Smooth muscle cell (in vitro differentiated cells): ENCODE measurements at regions not wholly inside any gene's neighbourhood (a gene's known extent, or its start where the extent isn't known, plus 50 kb on each side); places are given as distances from the start of the nearest gene placed in this dataset.

Source experiments
- DNase-seq: peaks from one replicate; lab custom pipeline; 2025; ENCODE audit not compliant: unreplicated experiment; lab: John Stamatoyannopoulos, UW
- H2AFZ ChIP-seq: fragments of 200-600 bp; sonication (generic); 2 replicates; pipeline ENCODE4 v1.6.0; 2016; ENCODE audit warnings: antibody characterized with exemption, low read depth, mild to moderate bottlenecking
- H3F3A ChIP-seq: fragments of 200-600 bp; sonication (generic); 2 replicates; pipeline ENCODE4 v1.6.0; 2017; ENCODE audit warnings: antibody characterized with exemption, low read depth
- H3K27ac ChIP-seq: fragments of 200-600 bp; sonication (generic); 2 replicates; pipeline ENCODE4 v1.5.1; 2016; ENCODE audit warnings: low read depth, mild to moderate bottlenecking
- H3K27me3 ChIP-seq: fragments of 200-600 bp; sonication (generic); 2 replicates; pipeline ENCODE4 v1.6.1; 2016; ENCODE audit warnings: low read depth, mild to moderate bottlenecking
- H3K36me3 ChIP-seq: fragments of 200-600 bp; sonication (generic); 2 replicates; pipeline ENCODE4 v1.5.1; 2016; ENCODE audit warnings: low read depth
- H3K4me1 ChIP-seq: fragments of 200-600 bp; sonication (generic); 2 replicates; pipeline ENCODE4 v1.5.1; 2016; ENCODE audit warnings: low read depth
- H3K4me2 ChIP-seq: fragments of 200-600 bp; sonication (generic); 2 replicates; pipeline ENCODE4 v1.6.0; 2016; ENCODE audit warnings: mild to moderate bottlenecking
- H3K4me3 ChIP-seq: fragments of 200-600 bp; sonication (generic); 2 replicates; pipeline ENCODE4 v1.5.1; 2016; ENCODE audit warnings: mild to moderate bottlenecking
- H3K79me2 ChIP-seq: fragments of 200-600 bp; sonication (generic); 2 replicates; pipeline ENCODE4 v1.6.0; 2016; ENCODE audit warnings: low read depth, mild to moderate bottlenecking
- H3K9ac ChIP-seq: fragments of 200-600 bp; sonication (generic); 2 replicates; pipeline ENCODE4 v1.6.0; 2016; ENCODE audit warnings: low read depth
- H3K9me3 ChIP-seq: fragments of 200-600 bp; sonication (generic); replicated peaks from 2 replicates; pipeline ENCODE4 v1.5.1; 2016; ENCODE audit warnings: low read depth
- H4K20me1 ChIP-seq: fragments of 200-600 bp; sonication (generic); 2 replicates; pipeline ENCODE4 v1.6.0; 2016; ENCODE audit warnings: low read depth
- WGBS: methylation state at CpG from one replicate; pipeline ENCODE4 v1.1.7; 2016; ENCODE audit warnings: low lambda C conversion rate; 5-methylcytosine and 5-hydroxymethylcytosine counted together
- TF ChIP-seq, protein P1 (sequence below): fragments of 200-600 bp; sonication (generic); IDR thresholded peaks from 2 replicates; pipeline ENCODE4 v1.5.1; 2017; ENCODE audit warnings: borderline replicate concordance, mild to moderate bottlenecking, antibody characterized with exemption; ENCODE audit not compliant: insufficient read depth, poor library complexity, severe bottlenecking

DNA sequence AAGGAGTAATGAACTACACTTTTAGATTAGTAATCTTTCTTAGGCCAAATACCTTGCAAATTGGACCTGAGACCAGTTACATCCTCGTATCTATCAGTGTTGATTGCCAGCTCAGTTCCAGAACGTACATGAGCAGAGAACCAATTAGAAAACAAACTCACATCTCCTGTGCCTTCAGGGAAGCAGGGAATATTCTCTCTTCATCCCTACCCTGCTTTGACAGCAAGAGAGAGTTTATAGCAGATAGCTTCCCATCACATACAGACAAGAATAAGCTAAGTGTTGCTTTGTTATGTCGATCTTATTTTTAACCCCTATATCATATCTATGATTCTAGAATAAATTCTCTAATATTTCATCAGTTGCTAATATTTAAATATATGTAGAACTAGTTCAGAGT, 181.8 kb downstream of the DSC3 start:
- H2AFZ ChIP-seq: no peak overlapping the region
- no peaks in the 10 kb centered on the region for H3F3A ChIP-seq
- H3K4me3 ChIP-seq: no peak overlapping the region
- no peaks in the 10 kb centered on the region for H3K27me3 ChIP-seq
- no peaks in the 10 kb centered on the region for H3K36me3 ChIP-seq
- no peak overlapping the region for H3K4me2 ChIP-seq
- DNase-seq: no peak
- no peaks in the 10 kb centered on the region for H3K9me3 ChIP-seq
- H3K4me1 ChIP-seq: no peaks in the 10 kb centered on the region
- no peaks in the 10 kb centered on the region for H3K79me2 ChIP-seq
- no peak overlapping the region for H3K9ac ChIP-seq
- 82% methylated on average over 3 of the region's 3 CpGs for WGBS
- TF ChIP-seq, protein P1, sequence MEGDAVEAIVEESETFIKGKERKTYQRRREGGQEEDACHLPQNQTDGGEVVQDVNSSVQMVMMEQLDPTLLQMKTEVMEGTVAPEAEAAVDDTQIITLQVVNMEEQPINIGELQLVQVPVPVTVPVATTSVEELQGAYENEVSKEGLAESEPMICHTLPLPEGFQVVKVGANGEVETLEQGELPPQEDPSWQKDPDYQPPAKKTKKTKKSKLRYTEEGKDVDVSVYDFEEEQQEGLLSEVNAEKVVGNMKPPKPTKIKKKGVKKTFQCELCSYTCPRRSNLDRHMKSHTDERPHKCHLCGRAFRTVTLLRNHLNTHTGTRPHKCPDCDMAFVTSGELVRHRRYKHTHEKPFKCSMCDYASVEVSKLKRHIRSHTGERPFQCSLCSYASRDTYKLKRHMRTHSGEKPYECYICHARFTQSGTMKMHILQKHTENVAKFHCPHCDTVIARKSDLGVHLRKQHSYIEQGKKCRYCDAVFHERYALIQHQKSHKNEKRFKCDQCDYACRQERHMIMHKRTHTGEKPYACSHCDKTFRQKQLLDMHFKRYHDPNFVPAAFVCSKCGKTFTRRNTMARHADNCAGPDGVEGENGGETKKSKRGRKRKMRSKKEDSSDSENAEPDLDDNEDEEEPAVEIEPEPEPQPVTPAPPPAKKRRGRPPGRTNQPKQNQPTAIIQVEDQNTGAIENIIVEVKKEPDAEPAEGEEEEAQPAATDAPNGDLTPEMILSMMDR: no peak
- H3K27ac ChIP-seq: no peak overlapping the region
- H4K20me1 ChIP-seq: no peaks in the 10 kb centered on the region

DNA sequence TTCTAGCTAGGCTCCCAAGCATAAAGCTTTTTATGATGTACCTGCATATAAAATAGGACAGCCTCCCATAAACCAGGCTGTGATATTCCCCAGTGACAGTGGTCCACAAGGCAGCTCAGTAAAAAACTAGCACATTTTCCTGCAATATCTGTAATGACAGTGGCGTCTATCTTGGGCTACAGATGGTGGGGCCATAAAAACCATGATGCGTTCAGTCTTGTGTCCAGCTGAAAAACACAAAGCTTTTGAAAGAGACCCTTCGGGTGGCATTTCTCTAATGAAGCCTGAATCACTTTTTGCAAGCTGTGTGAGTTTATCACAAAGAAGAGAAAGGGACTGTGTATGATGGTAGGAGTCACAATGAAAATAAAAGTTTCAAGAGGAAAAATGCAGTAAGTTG, 183.5 kb downstream of the DSC3 start:
- Histone ChIP-seq H2AFZ (no peak overlapping the region), H3F3A (no peaks in the 10 kb centered on the region), H3K9ac (no peak overlapping the region), H4K20me1 (no peaks in the 10 kb centered on the region), H3K9me3 (no peaks in the 10 kb centered on the region), H3K36me3 (no peaks in the 10 kb centered on the region), H3K4me1 (no peaks in the 10 kb centered on the region), H3K79me2 (no peaks in the 10 kb centered on the region), H3K4me2 (no peak overlapping the region), H3K27ac (no peak overlapping the region), H3K4me3 (no peak overlapping the region), H3K27me3 (no peaks in the 10 kb centered on the region)
- TF ChIP-seq, protein P1: no peak
- WGBS: 85% methylated on average over 3 of the region's 3 CpGs
- DNase-seq: no peak

DNA sequence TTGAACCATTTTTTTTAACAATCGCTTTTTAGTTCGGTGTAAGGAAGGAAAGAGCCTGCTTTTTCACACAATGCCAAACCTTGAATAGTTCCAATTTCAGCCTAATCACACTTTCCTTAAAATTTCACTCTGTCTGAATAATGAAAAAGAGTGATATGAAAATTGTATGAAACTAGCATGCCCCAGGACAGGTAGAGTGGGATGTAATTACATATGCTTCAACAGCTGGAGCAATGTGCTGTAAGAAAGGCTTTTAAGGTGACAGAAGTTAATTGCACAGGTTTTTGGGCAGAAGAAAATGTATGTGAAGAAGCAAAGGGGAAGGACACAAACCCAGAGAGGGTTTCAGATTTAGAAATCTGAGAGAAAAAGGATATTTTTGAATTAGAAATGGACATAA, 184.0 kb downstream of the DSC3 start:
- H3K27ac ChIP-seq: no peak overlapping the region
- H3K4me1 ChIP-seq: no peaks in the 10 kb centered on the region
- no peaks in the 10 kb centered on the region for H4K20me1 ChIP-seq
- TF ChIP-seq, protein P1: no peak
- DNase-seq: no peak
- H3K4me3 ChIP-seq: no peak overlapping the region
- H2AFZ ChIP-seq: no peak overlapping the region
- no peaks in the 10 kb centered on the region for H3K27me3 ChIP-seq
- WGBS: 98% methylated on average over 2 of the region's 2 CpGs
- no peak overlapping the region for H3K9ac ChIP-seq
- no peaks in the 10 kb centered on the region for H3F3A ChIP-seq
- H3K79me2 ChIP-seq: no peaks in the 10 kb centered on the region
- no peaks in the 10 kb centered on the region for H3K9me3 ChIP-seq
- no peak overlapping the region for H3K4me2 ChIP-seq
- no peaks in the 10 kb centered on the region for H3K36me3 ChIP-seq

DNA sequence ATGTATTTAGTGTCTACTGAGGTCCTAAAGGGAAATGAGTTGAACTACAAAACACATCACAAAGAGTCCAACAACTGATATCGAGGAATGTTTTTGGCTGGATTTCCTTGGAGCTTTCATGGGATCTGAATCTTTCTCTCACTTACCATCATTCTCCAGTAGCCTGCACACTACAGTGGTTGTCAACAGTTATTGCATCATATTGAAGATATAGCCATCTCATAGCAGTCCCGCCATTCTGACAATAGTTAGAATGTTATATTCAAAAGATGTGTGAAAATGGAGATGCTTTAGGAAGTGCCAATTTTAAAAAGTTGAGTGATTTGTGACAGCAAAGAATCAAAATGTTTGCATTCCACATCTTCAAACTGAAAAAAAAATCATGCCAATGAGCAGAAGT, 186.8 kb downstream of the DSC3 start:
- H3K4me3 ChIP-seq: no peak overlapping the region
- H3K27ac ChIP-seq: no peak overlapping the region
- H4K20me1 ChIP-seq: no peaks in the 10 kb centered on the region
- H3K4me1 ChIP-seq: no peaks in the 10 kb centered on the region
- no peak overlapping the region for H3K4me2 ChIP-seq
- H3F3A ChIP-seq: no peaks in the 10 kb centered on the region
- no peak for DNase-seq
- H3K79me2 ChIP-seq: no peaks in the 10 kb centered on the region
- TF ChIP-seq, protein P1: no peak
- H3K27me3 ChIP-seq: no peaks in the 10 kb centered on the region
- H3K9ac ChIP-seq: no peak overlapping the region
- no peaks in the 10 kb centered on the region for H3K9me3 ChIP-seq
- no peak overlapping the region for H2AFZ ChIP-seq
- WGBS: 82% methylated on average over 2 of the region's 2 CpGs
- H3K36me3 ChIP-seq: no peaks in the 10 kb centered on the region
